Neuronal stem cell (in vitro differentiated cells): ENCODE measurements at regions not wholly inside any gene's neighbourhood (a gene's known extent, or its start where the extent isn't known, plus 50 kb on each side); places are given as distances from the start of the nearest gene placed in this dataset.
A peak's percentile ranks its signal among the peaks of the same experiment; 100 is the strongest.

ENCODE experiments used
- DNase-seq: peaks from one replicate; pipeline ENCODE4 v3.0.0-alpha.2; 2013; ENCODE audit warnings: low spot score
- H2AFZ ChIP-seq: one replicate; pipeline ENCODE4 v1.6.1; 2013; ENCODE audit warnings: mild to moderate bottlenecking, low read length, inconsistent platforms
- H2AK5ac ChIP-seq: 2 replicates; pipeline ENCODE4 v1.6.1; 2013; ENCODE audit warnings: low read depth, mild to moderate bottlenecking, inconsistent platforms, low read length, moderate library complexity, mixed read lengths
- H2BK120ac ChIP-seq: 2 replicates; pipeline ENCODE4 v1.6.1; 2013; ENCODE audit warnings: low read depth, mild to moderate bottlenecking, inconsistent platforms, low read length, moderate library complexity, mixed read lengths
- H2BK12ac ChIP-seq: one replicate; pipeline ENCODE4 v1.6.1; 2013; ENCODE audit warnings: low read length, inconsistent platforms
- H2BK15ac ChIP-seq: 2 replicates; pipeline ENCODE4 v1.6.1; 2013; ENCODE audit warnings: mild to moderate bottlenecking, low read length, inconsistent platforms, mixed read lengths
- H2BK5ac ChIP-seq: one replicate; pipeline ENCODE4 v1.6.1; 2013; ENCODE audit warnings: inconsistent platforms, mild to moderate bottlenecking, low read length, moderate library complexity
- H3K14ac ChIP-seq: one replicate; pipeline ENCODE4 v1.6.1; 2013; ENCODE audit warnings: low read length, inconsistent platforms
- H3K18ac ChIP-seq: 2 replicates; pipeline ENCODE4 v1.6.1; 2013; ENCODE audit warnings: low read length, inconsistent platforms
- H3K23ac ChIP-seq: 2 replicates; pipeline ENCODE4 v1.6.1; 2013; ENCODE audit warnings: low read depth, mild to moderate bottlenecking, mixed read lengths, low read length, inconsistent platforms; ENCODE audit not compliant: poor library complexity
- H3K27ac ChIP-seq: replicated peaks from 3 replicates; pipeline ENCODE4 v1.5.1; 2013; ENCODE audit warnings: low read length, inconsistent platforms
- H3K27me3 ChIP-seq, 3 experiments: 2 replicates each; pipeline ENCODE4 v1.6.1; 2013; ENCODE audit warnings: low read length in 3 of 3, mild to moderate bottlenecking in 2 of 3, inconsistent platforms in 1 of 3, low read depth in 1 of 3, mixed read lengths in 1 of 3, moderate library complexity in 1 of 3; ENCODE audit not compliant: control insufficient read depth in 3 of 3, insufficient read depth in 3 of 3
- H3K36me3 ChIP-seq, 2 donors: replicated peaks in 1 of 2; 2 replicates each; pipeline ENCODE4 v1.6.1; 2013; ENCODE audit warnings: low read length in 2 of 2; ENCODE audit not compliant: control insufficient read depth in 2 of 2, insufficient read depth in 2 of 2
- H3K4ac ChIP-seq: 2 replicates; pipeline ENCODE4 v1.6.1; 2013; ENCODE audit warnings: inconsistent platforms, mild to moderate bottlenecking, low read length, moderate library complexity
- H3K4me1 ChIP-seq, 2 donors: 1 replicate in 1 of 2; 2 replicates in 1 of 2; pipeline ENCODE4 v1.6.1; 2013; ENCODE audit warnings: low read length in 2 of 2, low read depth in 1 of 2; ENCODE audit not compliant: control insufficient read depth in 2 of 2, insufficient read depth in 1 of 2
- H3K4me2 ChIP-seq: one replicate; pipeline ENCODE4 v1.6.1; 2013; ENCODE audit warnings: mild to moderate bottlenecking, low read length, inconsistent platforms; ENCODE audit not compliant: insufficient read depth, poor library complexity, severe bottlenecking
- H3K4me3 ChIP-seq, 2 donors: 2 replicates each; pipeline ENCODE4 v1.5.1; 2013; ENCODE audit warnings: low read length in 2 of 2, mild to moderate bottlenecking in 2 of 2, inconsistent platforms in 1 of 2, moderate library complexity in 1 of 2
- H3K79me1 ChIP-seq: one replicate; pipeline ENCODE4 v1.6.1; 2013; ENCODE audit warnings: low read depth, mild to moderate bottlenecking, inconsistent platforms, low read length, moderate library complexity
- H3K9ac ChIP-seq: one replicate; pipeline ENCODE4 v1.6.1; 2013; ENCODE audit warnings: mild to moderate bottlenecking, low read depth, low read length, inconsistent platforms; ENCODE audit not compliant: poor library complexity
- H3K9me3 ChIP-seq, 2 donors: replicated peaks in 1 of 2; 2 replicates each; pipeline versions ENCODE3 to v1.6.1; 2013; ENCODE audit warnings: low read length in 2 of 2, mild to moderate bottlenecking in 2 of 2, inconsistent platforms in 1 of 2, low read depth in 1 of 2, mixed read lengths in 1 of 2, moderate library complexity in 1 of 2; ENCODE audit not compliant: control insufficient read depth in 2 of 2, insufficient read depth in 1 of 2
- H4K8ac ChIP-seq: one replicate; pipeline ENCODE4 v1.6.1; 2013; ENCODE audit warnings: low read depth, mild to moderate bottlenecking, inconsistent platforms, low read length, moderate library complexity
- H4K91ac ChIP-seq: one replicate; pipeline ENCODE4 v1.6.1; 2013; ENCODE audit warnings: low read length, low read depth, mild to moderate bottlenecking, inconsistent platforms; ENCODE audit not compliant: poor library complexity
- WGBS, 2 donors: extraction: QIAGEN DNeasy Blood & Tissue Kit; methylation state at CpG; one replicate each; pipeline ENCODE4 v1.1.7; 2013; ENCODE audit warnings: missing lambda C conversion rate in 2 of 2, mixed read lengths in 1 of 2; ENCODE audit not compliant: insufficient read length in 2 of 2, insufficient replicate concordance in 1 of 2; ENCODE audit errors: extremely low coverage in 2 of 2; 5-methylcytosine and 5-hydroxymethylcytosine counted together

DNA sequence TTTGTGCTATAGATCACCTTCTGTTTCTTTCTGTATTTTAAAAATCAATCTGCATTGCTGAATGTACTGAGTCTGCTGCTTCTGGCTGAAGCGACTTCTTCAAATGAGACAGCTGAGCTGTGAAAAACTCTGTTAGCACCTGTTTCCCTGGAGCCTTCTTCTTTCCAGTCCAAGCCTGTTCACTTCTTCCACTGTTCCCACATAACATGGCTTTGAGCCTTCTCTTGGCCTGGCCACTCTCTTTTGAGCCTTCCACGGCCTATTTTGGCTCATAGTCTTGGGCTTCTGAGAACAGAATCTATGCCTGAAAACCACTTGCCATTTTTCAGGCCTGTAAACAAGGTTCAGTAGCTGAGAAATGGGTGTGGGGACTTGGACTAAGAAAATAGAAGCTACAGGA lies 132.9 kb upstream of the IGFBP7 start:
- H3K36me3 ChIP-seq, result no peaks in the 10 kb centered on the region
- no peak overlapping the region for H2BK15ac ChIP-seq
- no peak overlapping the region for H3K9ac ChIP-seq
- no peaks in the 10 kb centered on the region for H3K27me3 ChIP-seq
- H3K23ac ChIP-seq, result no peak overlapping the region
- H3K4me2 ChIP-seq, result no peak overlapping the region
- DNase-seq, result no peak
- H4K91ac ChIP-seq, result no peak overlapping the region
- no peak overlapping the region for H3K4ac ChIP-seq
- H2AK5ac ChIP-seq, result no peak overlapping the region
- no peak overlapping the region for H4K8ac ChIP-seq
- no peak overlapping the region for H3K27ac ChIP-seq
- no peak overlapping the region for H2BK12ac ChIP-seq
- no peaks in the 10 kb centered on the region for H3K9me3 ChIP-seq
- H3K18ac ChIP-seq, result no peak overlapping the region
- no CpG with 5 or more reads among the region's 2 CpGs for WGBS, 2 donors
- no peak overlapping the region for H3K14ac ChIP-seq
- peaks cover 0 to 2% of the 10 kb centered on the region in 2 donors for H3K4me1 ChIP-seq
- no peak overlapping the region for H2BK120ac ChIP-seq
- no peaks in the 10 kb centered on the region for H3K79me1 ChIP-seq
- H2BK5ac ChIP-seq, result no peak overlapping the region
- H2AFZ ChIP-seq, result peak overlapping the region; percentile 32
- no peak overlapping the region for H3K4me3 ChIP-seq

DNA sequence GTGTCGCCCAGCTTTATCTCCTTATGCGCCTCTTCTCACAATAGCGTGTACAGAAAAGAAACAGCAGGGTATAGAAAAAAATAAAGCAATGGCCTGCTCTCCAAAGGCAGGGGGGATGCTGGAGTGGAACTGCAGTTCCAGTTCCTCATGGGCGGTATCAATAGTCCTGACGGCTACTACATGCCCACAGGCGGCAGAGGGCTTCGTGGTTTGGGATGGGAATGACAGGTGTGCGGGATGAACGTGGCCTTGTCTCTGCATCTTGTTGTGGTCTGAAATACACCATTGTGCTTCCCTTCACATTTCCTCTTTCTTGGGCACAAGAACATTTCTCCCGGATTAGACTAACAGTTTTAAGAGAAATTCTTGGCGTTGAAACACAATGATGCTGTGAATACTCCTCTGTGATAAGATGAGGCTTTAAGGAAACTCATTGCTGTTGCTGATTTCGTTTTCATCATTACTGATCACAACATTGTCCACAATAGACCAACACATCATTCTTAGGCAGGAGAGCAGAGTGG lies 124.1 kb upstream of the IGFBP7 start:
- Histone ChIP-seq H3K4me3 (no peak overlapping the region), H2BK12ac (no peak overlapping the region), H3K9me3 (no peaks in the 10 kb centered on the region), H3K27me3 (no peaks in the 10 kb centered on the region), H3K23ac (no peak overlapping the region), H2BK5ac (no peak overlapping the region), H4K8ac (no peak overlapping the region), H3K36me3 (no peaks in the 10 kb centered on the region), H4K91ac (no peak overlapping the region), H2BK15ac (no peak overlapping the region), H3K18ac (no peak overlapping the region), H3K4me1 (peaks cover 3 to 11% of the 10 kb centered on the region in 2 donors), H3K79me1 (no peaks in the 10 kb centered on the region), H3K14ac (no peak overlapping the region), H2AK5ac (peak overlapping the region; percentile 32), H3K27ac (no peak overlapping the region), H3K4me2 (no peak overlapping the region), H2BK120ac (no peak overlapping the region), H3K9ac (no peak overlapping the region), H3K4ac (no peak overlapping the region), H2AFZ (peak overlapping the region; percentile 56)
- DNase-seq, result no peak
- WGBS, 2 donors, result no CpG with 5 or more reads among the region's 12 CpGs

DNA sequence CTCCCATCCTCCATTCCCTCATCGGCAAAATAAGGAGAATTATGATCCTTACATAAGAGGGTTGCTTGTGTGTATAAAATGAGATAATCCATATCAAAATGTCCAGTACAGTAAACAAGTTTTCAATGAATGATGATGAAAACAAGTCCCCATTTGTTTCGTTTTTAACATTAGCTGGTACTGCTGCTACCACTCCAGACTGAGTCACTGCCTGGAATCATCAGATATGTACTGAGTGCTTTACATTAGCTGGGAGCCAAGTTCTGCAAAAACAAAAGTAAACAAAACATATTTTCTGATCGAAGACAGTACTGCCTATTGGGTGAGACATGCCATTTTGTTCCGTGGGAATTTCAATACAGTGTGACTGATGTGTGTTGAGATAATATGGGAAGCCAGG lies 123.2 kb upstream of the IGFBP7 start:
- Histone ChIP-seq H3K4me2 (no peak overlapping the region), H3K23ac (no peak overlapping the region), H3K14ac (no peak overlapping the region), H3K9ac (no peak overlapping the region), H3K4me3 (no peak overlapping the region), H3K18ac (no peak overlapping the region), H2AFZ (peak overlapping the region; percentile 56), H3K27me3 (no peaks in the 10 kb centered on the region), H4K91ac (no peak overlapping the region), H2BK12ac (no peak overlapping the region), H3K27ac (no peak overlapping the region), H2BK120ac (no peak overlapping the region), H2BK5ac (no peak overlapping the region), H3K4ac (no peak overlapping the region), H3K36me3 (no peaks in the 10 kb centered on the region), H3K79me1 (no peaks in the 10 kb centered on the region), H2AK5ac (no peak overlapping the region), H3K4me1 (peaks cover 3 to 11% of the 10 kb centered on the region in 2 donors), H4K8ac (no peak overlapping the region), H3K9me3 (no peaks in the 10 kb centered on the region), H2BK15ac (no peak overlapping the region)
- no CpG with 5 or more reads among the region's 4 CpGs for WGBS, 2 donors
- no peak for DNase-seq

DNA sequence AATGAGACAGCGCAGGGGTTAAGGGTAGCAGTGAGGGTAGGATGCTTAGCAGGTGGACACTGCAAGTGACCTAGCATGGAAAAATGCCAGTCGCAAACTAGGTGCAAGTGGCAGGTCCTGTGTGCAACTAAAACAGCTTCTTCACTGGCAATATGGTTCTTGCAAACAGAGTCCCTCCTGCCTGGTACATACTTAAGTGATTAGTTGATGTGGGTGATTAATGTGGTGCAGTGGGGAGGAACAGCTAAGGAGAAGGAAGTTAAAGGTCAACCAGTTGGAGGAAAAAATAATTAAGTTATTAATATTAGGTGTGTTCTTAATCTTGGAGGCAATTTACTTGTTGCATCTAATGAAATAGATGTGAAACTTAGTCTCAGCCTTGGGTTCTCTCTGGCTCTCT lies 121.6 kb upstream of the IGFBP7 start:
- Histone ChIP-seq H3K4me2 (no peak overlapping the region), H3K14ac (no peak overlapping the region), H4K8ac (no peak overlapping the region), H2BK120ac (no peak overlapping the region), H2AFZ (no peak overlapping the region), H4K91ac (no peak overlapping the region), H3K4me3 (no peak overlapping the region), H3K9me3 (no peaks in the 10 kb centered on the region), H3K9ac (no peak overlapping the region), H3K4me1 (peaks cover 0 to 11% of the 10 kb centered on the region in 2 donors), H3K27ac (no peak overlapping the region), H2BK5ac (no peak overlapping the region), H3K36me3 (no peaks in the 10 kb centered on the region), H2AK5ac (no peak overlapping the region), H2BK15ac (no peak overlapping the region), H3K79me1 (no peaks in the 10 kb centered on the region), H3K4ac (no peak overlapping the region), H2BK12ac (no peak overlapping the region), H3K18ac (no peak overlapping the region), H3K27me3 (no peaks in the 10 kb centered on the region), H3K23ac (no peak overlapping the region)
- DNase-seq, result no peak
- WGBS, 2 donors, result no CpG with 5 or more reads among the region's 2 CpGs
